HG03060 (cell line): ENCODE measurements at regions not wholly inside any gene's neighbourhood (a gene's known extent, or its start where the extent isn't known, plus 50 kb on each side); places are given as distances from the start of the nearest gene placed in this dataset.

Experiments used
- ATAC-seq: cut with Tn5 transposase; IDR thresholded peaks from one replicate; pipeline ENCODE4 v1.9.1; 2021; ENCODE audit warnings: low read depth, moderate number of reproducible peaks; ENCODE audit not compliant: unreplicated experiment

GRCh38 chr12:25301798-25302197 is 51.1 kb upstream of the KRAS start:
- ATAC-seq = no peak
